HEK293 (cell line): ENCODE measurements at regions not wholly inside any gene's neighbourhood (a gene's known extent, or its start where the extent isn't known, plus 50 kb on each side); places are given as distances from the start of the nearest gene placed in this dataset.

Experiments
- CTCF ChIA-PET: fragments of 350-600 bp; formaldehyde crosslinking; extraction: SDS; loops from one replicate; lab custom pipeline; 2021; ENCODE audit warnings: antibody characterized with exemption; lab: Yijun Ruan, JAX
- POLR2A ChIA-PET: fragments of 300-600 bp; formaldehyde crosslinking; extraction: SDS; loops from one replicate; lab custom pipeline; 2020; ENCODE audit warnings: antibody characterized with exemption, inconsistent platforms; lab: Yijun Ruan, JAX
- H3K27ac ChIP-seq: fragments of 200-500 bp; sonication (Bioruptor generic); 2 replicates; pipeline ENCODE4 v1.5.1; 2014; ENCODE audit warnings: low read depth, low read length, control low read depth, inconsistent platforms; ENCODE audit errors: extremely low read depth
- H3K36me3 ChIP-seq, 2 experiments: fragments of 200-500 bp in 1 of 2; sonication (Bioruptor generic) in 1 of 2; 1 replicate in 1 of 2; 2 replicates in 1 of 2; pipeline ENCODE4 v1.5.1; 2014 to 2017; ENCODE audit warnings: inconsistent platforms in 2 of 2, low read length in 2 of 2; ENCODE audit not compliant: control insufficient read depth in 2 of 2, insufficient read depth in 1 of 2
- H3K4me1 ChIP-seq: fragments of 200-500 bp; sonication (Bioruptor generic); 2 replicates; pipeline ENCODE4 v1.5.1; 2014; ENCODE audit warnings: mild to moderate bottlenecking, low read length, inconsistent platforms; ENCODE audit not compliant: control insufficient read depth, insufficient read depth
- H3K4me3 ChIP-seq: 2 replicates; pipeline ENCODE4 v1.5.1; 2011; ENCODE audit warnings: low read depth, mild to moderate bottlenecking, control low read depth, low read length, moderate library complexity
- H3K9me3 ChIP-seq: fragments of 200-500 bp; sonication (Bioruptor generic); 2 replicates; pipeline ENCODE4 v1.5.1; 2014; ENCODE audit warnings: low read depth, low read length, inconsistent platforms; ENCODE audit not compliant: control insufficient read depth, insufficient read depth
- GLIS2 ChIP-seq: fragments of 450-650 bp; formaldehyde crosslinking; IDR thresholded peaks from 2 replicates; pipeline ENCODE4 v1.5.1; 2016; ENCODE audit warnings: missing biosample characterization, missing genetic modification characterization
- KLF8 ChIP-seq: fragments of 450-650 bp; formaldehyde crosslinking; IDR thresholded peaks from 2 replicates; pipeline ENCODE4 v1.5.1; 2016; ENCODE audit warnings: missing biosample characterization, missing genetic modification characterization
- MEIS1 ChIP-seq: sonication (generic); formaldehyde crosslinking; IDR thresholded peaks from 2 replicates; pipeline ENCODE4 v1.8.1; 2022; ENCODE audit warnings: missing genetic modification reagents, mild to moderate bottlenecking, borderline replicate concordance
- REPIN1 ChIP-seq: fragments of 450-650 bp; formaldehyde crosslinking; IDR thresholded peaks from 2 replicates; pipeline ENCODE4 v1.5.1; 2017; ENCODE audit warnings: missing biosample characterization, missing genetic modification characterization, low read depth
- SALL2 ChIP-seq: fragments of 450-650 bp; formaldehyde crosslinking; IDR thresholded peaks from 2 replicates; pipeline ENCODE4 v1.5.0; 2017; ENCODE audit warnings: missing biosample characterization, mild to moderate bottlenecking, missing genetic modification characterization, borderline replicate concordance
- ZNF114 ChIP-seq: fragments of 450-650 bp; formaldehyde crosslinking; IDR thresholded peaks from 2 replicates; pipeline ENCODE4 v1.5.0; 2017; ENCODE audit warnings: missing biosample characterization, missing genetic modification characterization
- ZNF140 ChIP-seq: fragments of 450-650 bp; formaldehyde crosslinking; IDR thresholded peaks from 2 replicates; pipeline ENCODE4 v1.5.1; 2016; ENCODE audit warnings: missing biosample characterization, missing genetic modification characterization
- ZNF146 ChIP-seq: fragments of 450-650 bp; formaldehyde crosslinking; IDR thresholded peaks from 2 replicates; pipeline ENCODE4 v1.5.1; 2016; ENCODE audit warnings: missing biosample characterization, missing genetic modification characterization
- ZNF211 ChIP-seq: fragments of 450-650 bp; formaldehyde crosslinking; IDR thresholded peaks from 2 replicates; pipeline ENCODE4 v1.5.1; 2016; ENCODE audit warnings: low read depth, missing biosample characterization, missing genetic modification characterization
- ZNF223 ChIP-seq: fragments of 450-650 bp; formaldehyde crosslinking; IDR thresholded peaks from 2 replicates; pipeline ENCODE4 v1.5.1; 2016; ENCODE audit warnings: missing biosample characterization, missing genetic modification characterization
- ZNF239 ChIP-seq: fragments of 450-650 bp; formaldehyde crosslinking; IDR thresholded peaks from 2 replicates; pipeline ENCODE4 v1.5.1; 2016; ENCODE audit warnings: missing biosample characterization, missing genetic modification characterization
- ZNF311 ChIP-seq: fragments of 450-650 bp; formaldehyde crosslinking; IDR thresholded peaks from 2 replicates; pipeline ENCODE4 v1.5.1; 2017; ENCODE audit warnings: missing biosample characterization, missing genetic modification characterization, borderline replicate concordance
- ZNF335 ChIP-seq: fragments of 450-650 bp; formaldehyde crosslinking; conservative IDR thresholded peaks from 2 replicates; pipeline ENCODE4 v1.5.1; 2016; ENCODE audit warnings: missing biosample characterization, missing genetic modification characterization
- ZNF354C ChIP-seq: fragments of 450-650 bp; formaldehyde crosslinking; IDR thresholded peaks from 2 replicates; pipeline ENCODE4 v1.5.1; 2016; ENCODE audit warnings: missing biosample characterization, missing genetic modification characterization, low read depth, borderline replicate concordance
- ZNF416 ChIP-seq: fragments of 450-650 bp; formaldehyde crosslinking; IDR thresholded peaks from 2 replicates; pipeline ENCODE4 v1.5.1; 2016; ENCODE audit warnings: missing biosample characterization, missing genetic modification characterization
- ZNF529 ChIP-seq: fragments of 450-650 bp; formaldehyde crosslinking; IDR thresholded peaks from 2 replicates; pipeline ENCODE4 v1.5.1; 2017; ENCODE audit warnings: missing genetic modification characterization, missing biosample characterization; ENCODE audit not compliant: insufficient replicate concordance
- ZNF548 ChIP-seq: fragments of 450-650 bp; formaldehyde crosslinking; IDR thresholded peaks from 2 replicates; pipeline ENCODE4 v1.5.1; 2016; ENCODE audit warnings: missing biosample characterization, missing genetic modification characterization
- ZNF549 ChIP-seq: fragments of 450-650 bp; IDR thresholded peaks from 2 replicates; pipeline ENCODE4 v1.5.1; 2018; ENCODE audit warnings: missing biosample characterization, missing genetic modification characterization, mild to moderate bottlenecking, inconsistent platforms, moderate library complexity
- ZNF677 ChIP-seq: fragments of 450-650 bp; IDR thresholded peaks from 2 replicates; pipeline ENCODE4 v1.5.0; 2018; ENCODE audit warnings: missing biosample characterization, mild to moderate bottlenecking, missing genetic modification characterization, moderate library complexity
- ZNF776 ChIP-seq: fragments of 450-650 bp; formaldehyde crosslinking; IDR thresholded peaks from 2 replicates; pipeline ENCODE4 v1.5.0; 2017; ENCODE audit warnings: missing biosample characterization, missing genetic modification characterization, borderline replicate concordance
- ZNF785 ChIP-seq: fragments of 450-650 bp; formaldehyde crosslinking; IDR thresholded peaks from 2 replicates; pipeline ENCODE4 v1.5.1; 2016; ENCODE audit warnings: missing biosample characterization, missing genetic modification characterization
- ZNF792 ChIP-seq: fragments of 450-650 bp; formaldehyde crosslinking; IDR thresholded peaks from 2 replicates; pipeline ENCODE4 v1.5.1; 2016; ENCODE audit warnings: missing biosample characterization, missing genetic modification characterization
- ZNF837 ChIP-seq: fragments of 450-650 bp; formaldehyde crosslinking; IDR thresholded peaks from 2 replicates; pipeline ENCODE4 v1.5.1; 2016; ENCODE audit warnings: missing biosample characterization, missing genetic modification characterization
- TF ChIP-seq, protein P1 (sequence below): fragments of 450-650 bp; formaldehyde crosslinking; IDR thresholded peaks from 2 replicates; pipeline ENCODE4 v1.5.1; 2016; ENCODE audit warnings: missing biosample characterization, missing genetic modification characterization, low read depth
- TF ChIP-seq, protein P2 (sequence below): fragments of 450-650 bp; formaldehyde crosslinking; conservative IDR thresholded peaks from 2 replicates; pipeline ENCODE4 v1.5.1; 2016; ENCODE audit warnings: low read depth, missing biosample characterization, missing genetic modification characterization
- TF ChIP-seq, protein P3 (sequence below): fragments of 450-650 bp; formaldehyde crosslinking; IDR thresholded peaks from 2 replicates; pipeline ENCODE4 v1.5.1; 2017; ENCODE audit warnings: missing biosample characterization, missing genetic modification characterization
- TF ChIP-seq, protein P4 (sequence below): fragments of 450-650 bp; formaldehyde crosslinking; IDR thresholded peaks from 2 replicates; pipeline ENCODE4 v1.5.1; 2017; ENCODE audit warnings: missing biosample characterization, missing genetic modification characterization
- TF ChIP-seq, protein P5 (sequence below): fragments of 450-650 bp; formaldehyde crosslinking; IDR thresholded peaks from 2 replicates; pipeline ENCODE4 v1.5.1; 2017; ENCODE audit warnings: missing biosample characterization, mild to moderate bottlenecking, missing genetic modification characterization, moderate library complexity

DNA sequence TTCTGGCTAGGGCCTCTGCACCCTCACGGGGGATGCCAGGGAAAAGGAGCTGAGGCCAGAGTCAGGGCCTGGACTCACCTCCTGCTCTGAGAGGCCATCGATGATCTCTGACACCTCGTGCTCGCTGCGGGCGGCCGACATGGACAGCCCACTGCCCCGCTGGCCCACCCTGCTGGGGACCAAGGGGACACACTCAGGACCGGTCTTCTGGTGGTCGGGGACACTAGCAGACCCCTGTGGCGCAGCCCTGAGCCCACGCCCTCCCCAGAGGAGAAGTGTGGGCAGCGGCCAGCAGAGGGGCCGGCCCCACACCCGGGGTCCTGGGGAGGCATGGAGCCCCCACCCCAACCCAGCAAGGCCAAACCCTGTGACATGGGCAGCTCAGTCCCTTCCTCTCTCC is 134.6 kb downstream of the RFLNA start (continued):
- TF ChIP-seq, protein P1, sequence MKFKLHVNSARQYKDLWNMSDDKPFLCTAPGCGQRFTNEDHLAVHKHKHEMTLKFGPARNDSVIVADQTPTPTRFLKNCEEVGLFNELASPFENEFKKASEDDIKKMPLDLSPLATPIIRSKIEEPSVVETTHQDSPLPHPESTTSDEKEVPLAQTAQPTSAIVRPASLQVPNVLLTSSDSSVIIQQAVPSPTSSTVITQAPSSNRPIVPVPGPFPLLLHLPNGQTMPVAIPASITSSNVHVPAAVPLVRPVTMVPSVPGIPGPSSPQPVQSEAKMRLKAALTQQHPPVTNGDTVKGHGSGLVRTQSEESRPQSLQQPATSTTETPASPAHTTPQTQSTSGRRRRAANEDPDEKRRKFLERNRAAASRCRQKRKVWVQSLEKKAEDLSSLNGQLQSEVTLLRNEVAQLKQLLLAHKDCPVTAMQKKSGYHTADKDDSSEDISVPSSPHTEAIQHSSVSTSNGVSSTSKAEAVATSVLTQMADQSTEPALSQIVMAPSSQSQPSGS (tag by site-specific recombination), result no peak
- no peak for TF ChIP-seq ZNF223
- TF ChIP-seq ZNF837, result no peak
- no peak for TF ChIP-seq ZNF140 (tag by site-specific recombination)
- TF ChIP-seq ZNF311 (tag by site-specific recombination), result no peak
- no peak for TF ChIP-seq ZNF549
- no peak for TF ChIP-seq ZNF785 (tag by site-specific recombination)
- TF ChIP-seq MEIS1 (CRISPR knock-in tag), result no peak
- TF ChIP-seq, protein P2, sequence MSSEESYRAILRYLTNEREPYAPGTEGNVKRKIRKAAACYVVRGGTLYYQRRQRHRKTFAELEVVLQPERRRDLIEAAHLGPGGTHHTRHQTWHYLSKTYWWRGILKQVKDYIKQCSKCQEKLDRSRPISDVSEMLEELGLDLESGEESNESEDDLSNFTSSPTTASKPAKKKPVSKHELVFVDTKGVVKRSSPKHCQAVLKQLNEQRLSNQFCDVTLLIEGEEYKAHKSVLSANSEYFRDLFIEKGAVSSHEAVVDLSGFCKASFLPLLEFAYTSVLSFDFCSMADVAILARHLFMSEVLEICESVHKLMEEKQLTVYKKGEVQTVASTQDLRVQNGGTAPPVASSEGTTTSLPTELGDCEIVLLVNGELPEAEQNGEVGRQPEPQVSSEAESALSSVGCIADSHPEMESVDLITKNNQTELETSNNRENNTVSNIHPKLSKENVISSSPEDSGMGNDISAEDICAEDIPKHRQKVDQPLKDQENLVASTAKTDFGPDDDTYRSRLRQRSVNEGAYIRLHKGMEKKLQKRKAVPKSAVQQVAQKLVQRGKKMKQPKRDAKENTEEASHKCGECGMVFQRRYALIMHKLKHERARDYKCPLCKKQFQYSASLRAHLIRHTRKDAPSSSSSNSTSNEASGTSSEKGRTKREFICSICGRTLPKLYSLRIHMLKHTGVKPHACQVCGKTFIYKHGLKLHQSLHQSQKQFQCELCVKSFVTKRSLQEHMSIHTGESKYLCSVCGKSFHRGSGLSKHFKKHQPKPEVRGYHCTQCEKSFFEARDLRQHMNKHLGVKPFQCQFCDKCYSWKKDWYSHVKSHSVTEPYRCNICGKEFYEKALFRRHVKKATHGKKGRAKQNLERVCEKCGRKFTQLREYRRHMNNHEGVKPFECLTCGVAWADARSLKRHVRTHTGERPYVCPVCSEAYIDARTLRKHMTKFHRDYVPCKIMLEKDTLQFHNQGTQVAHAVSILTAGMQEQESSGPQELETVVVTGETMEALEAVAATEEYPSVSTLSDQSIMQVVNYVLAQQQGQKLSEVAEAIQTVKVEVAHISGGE (tag by site-specific recombination), result no peak
- no peak for TF ChIP-seq REPIN1 (tag by site-specific recombination)
- TF ChIP-seq ZNF548 (tag by site-specific recombination), result no peak
- no peak for TF ChIP-seq ZNF335
- no peak for TF ChIP-seq ZNF677
- no peak for TF ChIP-seq GLIS2
- no peak for TF ChIP-seq ZNF211 (tag by site-specific recombination)

DNA sequence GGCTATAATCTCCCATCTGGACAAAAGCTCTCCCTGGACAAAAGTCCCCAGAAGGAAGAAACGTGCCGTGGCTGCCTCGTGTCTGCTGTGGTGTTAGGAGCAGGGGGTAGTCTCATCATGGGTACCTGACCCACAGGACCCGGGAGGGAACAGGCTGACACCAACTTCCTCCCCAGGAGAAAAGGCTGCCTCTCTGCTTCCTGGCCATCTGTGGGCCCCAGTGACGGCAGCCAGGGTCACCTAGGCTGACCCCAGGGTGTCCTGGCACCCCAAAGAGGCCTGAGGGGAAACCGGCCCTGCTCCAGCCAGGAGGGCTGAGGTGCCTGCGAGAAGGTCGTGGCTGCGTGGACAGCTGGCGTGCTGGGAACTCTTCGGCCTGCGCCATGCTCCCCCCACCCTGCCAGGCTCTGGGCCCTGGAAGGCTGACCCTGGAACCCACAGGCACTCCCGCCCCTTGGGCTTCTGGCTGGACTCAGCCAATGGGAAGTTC is 133.9 kb downstream of the RFLNA start:
- no peaks in the 10 kb centered on the region for H3K9me3 ChIP-seq
- POLR2A ChIA-PET, result no interaction called here
- H3K27ac ChIP-seq, result no peak overlapping the region
- CTCF ChIA-PET, result no interaction called here
- H3K4me3 ChIP-seq, result no peak overlapping the region
- peaks cover 0 to 62% of the 10 kb centered on the region in 2 experiments; a peak in 2 of 3 replicates for H3K36me3 ChIP-seq
- no peaks in the 10 kb centered on the region; the same call in 1 of the 2 replicates for H3K4me1 ChIP-seq
- TF ChIP-seq, protein P3, sequence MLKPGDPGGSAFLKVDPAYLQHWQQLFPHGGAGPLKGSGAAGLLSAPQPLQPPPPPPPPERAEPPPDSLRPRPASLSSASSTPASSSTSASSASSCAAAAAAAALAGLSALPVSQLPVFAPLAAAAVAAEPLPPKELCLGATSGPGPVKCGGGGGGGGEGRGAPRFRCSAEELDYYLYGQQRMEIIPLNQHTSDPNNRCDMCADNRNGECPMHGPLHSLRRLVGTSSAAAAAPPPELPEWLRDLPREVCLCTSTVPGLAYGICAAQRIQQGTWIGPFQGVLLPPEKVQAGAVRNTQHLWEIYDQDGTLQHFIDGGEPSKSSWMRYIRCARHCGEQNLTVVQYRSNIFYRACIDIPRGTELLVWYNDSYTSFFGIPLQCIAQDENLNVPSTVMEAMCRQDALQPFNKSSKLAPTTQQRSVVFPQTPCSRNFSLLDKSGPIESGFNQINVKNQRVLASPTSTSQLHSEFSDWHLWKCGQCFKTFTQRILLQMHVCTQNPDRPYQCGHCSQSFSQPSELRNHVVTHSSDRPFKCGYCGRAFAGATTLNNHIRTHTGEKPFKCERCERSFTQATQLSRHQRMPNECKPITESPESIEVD (tag by site-specific recombination), result no peak
- TF ChIP-seq ZNF114 (tag by site-specific recombination), result no peak
- no peak for TF ChIP-seq KLF8 (tag by site-specific recombination)
- no peak for TF ChIP-seq ZNF776 (tag by site-specific recombination)
- no peak for TF ChIP-seq ZNF146 (tag by site-specific recombination)
- TF ChIP-seq, protein P4, sequence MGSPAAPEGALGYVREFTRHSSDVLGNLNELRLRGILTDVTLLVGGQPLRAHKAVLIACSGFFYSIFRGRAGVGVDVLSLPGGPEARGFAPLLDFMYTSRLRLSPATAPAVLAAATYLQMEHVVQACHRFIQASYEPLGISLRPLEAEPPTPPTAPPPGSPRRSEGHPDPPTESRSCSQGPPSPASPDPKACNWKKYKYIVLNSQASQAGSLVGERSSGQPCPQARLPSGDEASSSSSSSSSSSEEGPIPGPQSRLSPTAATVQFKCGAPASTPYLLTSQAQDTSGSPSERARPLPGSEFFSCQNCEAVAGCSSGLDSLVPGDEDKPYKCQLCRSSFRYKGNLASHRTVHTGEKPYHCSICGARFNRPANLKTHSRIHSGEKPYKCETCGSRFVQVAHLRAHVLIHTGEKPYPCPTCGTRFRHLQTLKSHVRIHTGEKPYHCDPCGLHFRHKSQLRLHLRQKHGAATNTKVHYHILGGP (tag by site-specific recombination), result no peak
- no peak for TF ChIP-seq SALL2
- TF ChIP-seq ZNF792, result no peak
- TF ChIP-seq ZNF416 (tag by site-specific recombination), result no peak
- TF ChIP-seq ZNF239, result no peak
- TF ChIP-seq, protein P1 (tag by site-specific recombination), result no peak
- TF ChIP-seq, protein P5, sequence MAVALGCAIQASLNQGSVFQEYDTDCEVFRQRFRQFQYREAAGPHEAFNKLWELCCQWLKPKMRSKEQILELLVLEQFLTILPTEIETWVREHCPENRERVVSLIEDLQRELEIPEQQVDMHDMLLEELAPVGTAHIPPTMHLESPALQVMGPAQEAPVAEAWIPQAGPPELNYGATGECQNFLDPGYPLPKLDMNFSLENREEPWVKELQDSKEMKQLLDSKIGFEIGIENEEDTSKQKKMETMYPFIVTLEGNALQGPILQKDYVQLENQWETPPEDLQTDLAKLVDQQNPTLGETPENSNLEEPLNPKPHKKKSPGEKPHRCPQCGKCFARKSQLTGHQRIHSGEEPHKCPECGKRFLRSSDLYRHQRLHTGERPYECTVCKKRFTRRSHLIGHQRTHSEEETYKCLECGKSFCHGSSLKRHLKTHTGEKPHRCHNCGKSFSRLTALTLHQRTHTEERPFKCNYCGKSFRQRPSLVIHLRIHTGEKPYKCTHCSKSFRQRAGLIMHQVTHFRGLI (tag by site-specific recombination), result no peak
- no peak for TF ChIP-seq ZNF354C (tag by site-specific recombination)
- TF ChIP-seq ZNF529 (tag by site-specific recombination), result no peak
